Suprapubic skin (tissue), 4 donors: ENCODE measurements at regions not wholly inside any gene's neighbourhood (a gene's known extent, or its start where the extent isn't known, plus 50 kb on each side); places are given as distances from the start of the nearest gene placed in this dataset.

ENCODE experiments used
- DNase-seq, 2 donors: peaks; one replicate each; pipeline ENCODE4 v3.0.0-alpha.2; 2019; ENCODE audit warnings: low spot score in 2 of 2
- H3K27ac ChIP-seq: fragments of 200-600 bp; sonication (generic); one replicate; pipeline ENCODE4 v1.5.1; 2019
- H3K27me3 ChIP-seq: fragments of 200-600 bp; sonication (generic); one replicate; pipeline ENCODE4 v1.5.1; 2019
- H3K36me3 ChIP-seq: fragments of 200-600 bp; sonication (generic); one replicate; pipeline ENCODE4 v1.5.1; 2019
- H3K4me1 ChIP-seq: fragments of 200-600 bp; sonication (generic); one replicate; pipeline ENCODE4 v1.5.1; 2019
- H3K4me3 ChIP-seq: fragments of 200-600 bp; sonication (generic); one replicate; pipeline ENCODE4 v1.5.1; 2019; ENCODE audit warnings: mild to moderate bottlenecking
- H3K9me3 ChIP-seq: fragments of 200-600 bp; sonication (generic); one replicate; pipeline ENCODE4 v1.5.1; 2019
- CTCF ChIP-seq, 2 donors: fragments of 200-600 bp in 1 of 2; fragments of 450-650 bp in 1 of 2; sonication (generic) in 1 of 2; IDR thresholded peaks; one replicate each; pipeline ENCODE4 v1.5.1; 2016 to 2019; ENCODE audit warnings: antibody characterized with exemption in 2 of 2, mild to moderate bottlenecking in 1 of 2, moderate library complexity in 1 of 2
- EP300 ChIP-seq: sonication (generic); formaldehyde crosslinking; IDR thresholded peaks from one replicate; pipeline ENCODE4 v1.6.1; 2017; ENCODE audit warnings: antibody characterized with exemption
- POLR2A ChIP-seq, 2 donors: fragments of 450-650 bp; IDR thresholded peaks; one replicate each; pipeline ENCODE4 v1.6.1; 2017; ENCODE audit warnings: antibody characterized with exemption in 2 of 2, mild to moderate bottlenecking in 2 of 2, moderate library complexity in 2 of 2
- POLR2AphosphoS5 ChIP-seq, 3 donors: sonication (generic); formaldehyde crosslinking; IDR thresholded peaks; one replicate each; pipeline ENCODE4 v1.6.1; 2017; ENCODE audit warnings: antibody characterized with exemption in 3 of 3
- WGBS: methylation state at CpG from one replicate; pipeline ENCODE4 v1.1.5; 2018; 5-methylcytosine and 5-hydroxymethylcytosine counted together

GRCh38 chr7:51802718-51803117 lies 486.1 kb upstream of the COBL start:
- no peak overlapping the region for H3K4me3 ChIP-seq
- H3K4me1 ChIP-seq: no peaks in the 10 kb centered on the region
- H3K27me3 ChIP-seq: no peaks in the 10 kb centered on the region
- no peak for DNase-seq
- H3K9me3 ChIP-seq: no peaks in the 10 kb centered on the region
- TF ChIP-seq EP300 (no peak), CTCF (IDR thresholded peaks at IDR 0.05) (no peak), POLR2AphosphoS5 (IDR thresholded peaks at IDR 0.05) (no peak), POLR2A (IDR thresholded peaks at IDR 0.05) (no peak)
- no peak overlapping the region for H3K27ac ChIP-seq
- no peaks in the 10 kb centered on the region for H3K36me3 ChIP-seq
- WGBS: 36% methylated on average over 5 of the region's 5 CpGs

- H3K4me1 ChIP-seq: no peaks in the 10 kb centered on the region
- TF ChIP-seq CTCF (IDR thresholded peaks at IDR 0.05) (no peak), EP300 (no peak), POLR2A (IDR thresholded peaks at IDR 0.05) (no peak), POLR2AphosphoS5 (IDR thresholded peaks at IDR 0.05) (no peak)
These were observed 480.8 kb upstream of the COBL start for GRCh38 chr7:51797371-51797770.

GRCh38 chr7:51792796-51793195 lies 476.2 kb upstream of the COBL start:
- Histone ChIP-seq H3K27me3 (no peaks in the 10 kb centered on the region), H3K9me3 (no peaks in the 10 kb centered on the region), H3K36me3 (no peaks in the 10 kb centered on the region), H3K4me3 (no peak overlapping the region), H3K27ac (no peak overlapping the region), H3K4me1 (no peaks in the 10 kb centered on the region)
- 30% methylated on average over 1 of the region's 1 CpG for WGBS
- no peak for TF ChIP-seq POLR2A (IDR thresholded peaks at IDR 0.05)
- no peak for TF ChIP-seq EP300
- TF ChIP-seq CTCF (IDR thresholded peaks at IDR 0.05): no peak
- no peak for TF ChIP-seq POLR2AphosphoS5 (IDR thresholded peaks at IDR 0.05)
- no peak for DNase-seq

More at GRCh38 chr7:51797371-51797770, 480.8 kb upstream of the COBL start:
- H3K27ac ChIP-seq: no peak overlapping the region
- H3K4me3 ChIP-seq: no peak overlapping the region
- H3K9me3 ChIP-seq: no peaks in the 10 kb centered on the region
- WGBS: 73% methylated on average over 1 of the region's 1 CpG
- DNase-seq: no peak
- H3K27me3 ChIP-seq: no peaks in the 10 kb centered on the region
- no peaks in the 10 kb centered on the region for H3K36me3 ChIP-seq

- Histone ChIP-seq H3K36me3 (no peaks in the 10 kb centered on the region), H3K4me1 (no peaks in the 10 kb centered on the region), H3K27me3 (no peaks in the 10 kb centered on the region), H3K4me3 (no peak overlapping the region), H3K27ac (no peak overlapping the region), H3K9me3 (no peaks in the 10 kb centered on the region)
- no peak for TF ChIP-seq POLR2A (IDR thresholded peaks at IDR 0.05)
- no peak for TF ChIP-seq POLR2AphosphoS5 (IDR thresholded peaks at IDR 0.05)
- TF ChIP-seq EP300: no peak
- TF ChIP-seq CTCF (IDR thresholded peaks at IDR 0.05): no peak
- no peak for DNase-seq
These were observed 472.9 kb upstream of the COBL start for GRCh38 chr7:51789489-51789888.

- H3K4me1 ChIP-seq: no peaks in the 10 kb centered on the region
- no peaks in the 10 kb centered on the region for H3K9me3 ChIP-seq
- no peak overlapping the region for H3K27ac ChIP-seq
- no peak overlapping the region for H3K4me3 ChIP-seq
- H3K36me3 ChIP-seq: no peaks in the 10 kb centered on the region
- 59% methylated on average over 1 of the region's 1 CpG for WGBS
- no peak for DNase-seq
- TF ChIP-seq POLR2A (IDR thresholded peaks at IDR 0.05) (no peak), CTCF (IDR thresholded peaks at IDR 0.05) (no peak), POLR2AphosphoS5 (IDR thresholded peaks at IDR 0.05) (no peak), EP300 (no peak)
- no peaks in the 10 kb centered on the region for H3K27me3 ChIP-seq
These were observed 469.7 kb upstream of the COBL start for GRCh38 chr7:51786284-51786683.
